HL-60 (cell line): ENCODE measurements at regions not wholly inside any gene's neighbourhood (a gene's known extent, or its start where the extent isn't known, plus 50 kb on each side); places are given as distances from the start of the nearest gene placed in this dataset.

Experiments used
- DNase-seq, 2 experiments: peaks; one replicate each; pipeline ENCODE4 v3.0.0-alpha.2; 2010 to 2020; ENCODE audit warnings: low read depth in 1 of 2, low spot score in 1 of 2
- H3K27ac ChIP-seq: fragments of 250-450 bp; sonication (Bioruptor Pico); replicated peaks from 2 replicates; pipeline ENCODE4 v1.5.1; 2020; ENCODE audit warnings: mild to moderate bottlenecking, moderate library complexity
- H3K27me3 ChIP-seq: fragments of 250-450 bp; sonication (Bioruptor Pico); 2 replicates; pipeline ENCODE4 v1.5.1; 2021; ENCODE audit warnings: mild to moderate bottlenecking, moderate library complexity; ENCODE audit not compliant: insufficient read depth, poor library complexity, severe bottlenecking
- H3K4me3 ChIP-seq: replicated peaks from 2 replicates; pipeline ENCODE4 v1.5.1; 2011; ENCODE audit warnings: mild to moderate bottlenecking, control low read depth, low read length; ENCODE audit not compliant: insufficient read depth
- GABPA ChIP-seq: IDR thresholded peaks from 2 replicates; pipeline ENCODE4 v1.6.1; 2012; ENCODE audit warnings: low read depth
- POLR2AphosphoS5 ChIP-seq: IDR thresholded peaks from 2 replicates; pipeline ENCODE4 v1.6.1; 2012; ENCODE audit warnings: low read depth
- SPI1 ChIP-seq: IDR thresholded peaks from 2 replicates; pipeline ENCODE4 v1.6.1; 2012; ENCODE audit warnings: low read depth, mild to moderate bottlenecking, borderline replicate concordance
- TF ChIP-seq, protein P1 (sequence below): IDR thresholded peaks from 2 replicates; pipeline ENCODE4 v1.6.1; 2012; ENCODE audit warnings: low read depth; ENCODE audit not compliant: insufficient replicate concordance
- TF ChIP-seq, protein P2 (sequence below): IDR thresholded peaks from one replicate; pipeline ENCODE4 v1.5.1; 2011; ENCODE audit warnings: low read length, control low read depth, inconsistent platforms; ENCODE audit not compliant: insufficient read depth

DNA sequence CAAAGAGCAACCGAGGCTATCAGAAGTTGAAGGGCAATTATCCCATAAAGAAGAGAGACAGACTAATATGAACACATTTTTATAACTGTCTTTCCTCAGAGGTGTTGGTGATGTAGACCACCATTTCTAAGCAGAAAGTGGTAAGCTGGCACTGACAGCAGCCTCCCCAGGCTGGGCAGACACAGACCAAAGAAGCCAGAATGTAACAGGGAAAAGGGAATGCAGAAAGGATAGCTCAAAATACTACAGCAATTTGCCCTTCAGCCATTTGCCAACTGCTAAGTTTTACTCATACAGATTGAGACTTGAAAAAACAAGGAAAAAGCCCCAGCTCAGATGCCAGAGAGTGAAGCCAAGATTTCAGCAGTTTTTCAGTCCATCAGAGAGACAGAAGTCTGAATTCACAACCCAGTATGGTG lies 73.5 kb upstream of the ABI3BP start:
- Histone ChIP-seq H3K27me3 (peaks cover 6% of the 10 kb centered on the region), H3K4me3 (no peak overlapping the region), H3K27ac (no peak overlapping the region)
- TF ChIP-seq, protein P1, sequence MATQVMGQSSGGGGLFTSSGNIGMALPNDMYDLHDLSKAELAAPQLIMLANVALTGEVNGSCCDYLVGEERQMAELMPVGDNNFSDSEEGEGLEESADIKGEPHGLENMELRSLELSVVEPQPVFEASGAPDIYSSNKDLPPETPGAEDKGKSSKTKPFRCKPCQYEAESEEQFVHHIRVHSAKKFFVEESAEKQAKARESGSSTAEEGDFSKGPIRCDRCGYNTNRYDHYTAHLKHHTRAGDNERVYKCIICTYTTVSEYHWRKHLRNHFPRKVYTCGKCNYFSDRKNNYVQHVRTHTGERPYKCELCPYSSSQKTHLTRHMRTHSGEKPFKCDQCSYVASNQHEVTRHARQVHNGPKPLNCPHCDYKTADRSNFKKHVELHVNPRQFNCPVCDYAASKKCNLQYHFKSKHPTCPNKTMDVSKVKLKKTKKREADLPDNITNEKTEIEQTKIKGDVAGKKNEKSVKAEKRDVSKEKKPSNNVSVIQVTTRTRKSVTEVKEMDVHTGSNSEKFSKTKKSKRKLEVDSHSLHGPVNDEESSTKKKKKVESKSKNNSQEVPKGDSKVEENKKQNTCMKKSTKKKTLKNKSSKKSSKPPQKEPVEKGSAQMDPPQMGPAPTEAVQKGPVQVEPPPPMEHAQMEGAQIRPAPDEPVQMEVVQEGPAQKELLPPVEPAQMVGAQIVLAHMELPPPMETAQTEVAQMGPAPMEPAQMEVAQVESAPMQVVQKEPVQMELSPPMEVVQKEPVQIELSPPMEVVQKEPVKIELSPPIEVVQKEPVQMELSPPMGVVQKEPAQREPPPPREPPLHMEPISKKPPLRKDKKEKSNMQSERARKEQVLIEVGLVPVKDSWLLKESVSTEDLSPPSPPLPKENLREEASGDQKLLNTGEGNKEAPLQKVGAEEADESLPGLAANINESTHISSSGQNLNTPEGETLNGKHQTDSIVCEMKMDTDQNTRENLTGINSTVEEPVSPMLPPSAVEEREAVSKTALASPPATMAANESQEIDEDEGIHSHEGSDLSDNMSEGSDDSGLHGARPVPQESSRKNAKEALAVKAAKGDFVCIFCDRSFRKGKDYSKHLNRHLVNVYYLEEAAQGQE: no peak
- TF ChIP-seq SPI1: no peak
- TF ChIP-seq POLR2AphosphoS5: no peak
- TF ChIP-seq, protein P2, sequence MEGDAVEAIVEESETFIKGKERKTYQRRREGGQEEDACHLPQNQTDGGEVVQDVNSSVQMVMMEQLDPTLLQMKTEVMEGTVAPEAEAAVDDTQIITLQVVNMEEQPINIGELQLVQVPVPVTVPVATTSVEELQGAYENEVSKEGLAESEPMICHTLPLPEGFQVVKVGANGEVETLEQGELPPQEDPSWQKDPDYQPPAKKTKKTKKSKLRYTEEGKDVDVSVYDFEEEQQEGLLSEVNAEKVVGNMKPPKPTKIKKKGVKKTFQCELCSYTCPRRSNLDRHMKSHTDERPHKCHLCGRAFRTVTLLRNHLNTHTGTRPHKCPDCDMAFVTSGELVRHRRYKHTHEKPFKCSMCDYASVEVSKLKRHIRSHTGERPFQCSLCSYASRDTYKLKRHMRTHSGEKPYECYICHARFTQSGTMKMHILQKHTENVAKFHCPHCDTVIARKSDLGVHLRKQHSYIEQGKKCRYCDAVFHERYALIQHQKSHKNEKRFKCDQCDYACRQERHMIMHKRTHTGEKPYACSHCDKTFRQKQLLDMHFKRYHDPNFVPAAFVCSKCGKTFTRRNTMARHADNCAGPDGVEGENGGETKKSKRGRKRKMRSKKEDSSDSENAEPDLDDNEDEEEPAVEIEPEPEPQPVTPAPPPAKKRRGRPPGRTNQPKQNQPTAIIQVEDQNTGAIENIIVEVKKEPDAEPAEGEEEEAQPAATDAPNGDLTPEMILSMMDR: no peak
- TF ChIP-seq GABPA: no peak
- DNase-seq: no peak

DNA sequence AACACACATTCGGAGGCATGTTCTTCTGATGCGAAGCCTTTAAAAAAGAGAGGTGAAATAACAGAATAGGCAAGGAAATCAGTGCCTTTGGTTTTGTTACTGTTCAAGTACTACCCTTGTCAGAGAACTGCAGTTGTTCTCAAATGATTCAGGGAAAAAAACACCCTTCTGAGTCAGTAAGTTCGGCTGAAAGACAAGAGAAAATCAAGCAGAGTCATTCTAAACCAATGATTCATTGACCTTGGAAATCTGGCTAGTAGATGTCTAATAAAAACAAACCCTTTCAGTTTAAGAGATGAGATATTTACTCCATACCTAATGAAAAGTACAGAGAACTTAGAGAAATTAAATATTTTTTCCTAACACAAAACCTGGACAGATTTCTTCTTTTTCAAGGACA lies 72.7 kb upstream of the ABI3BP start:
- Histone ChIP-seq H3K27me3 (peaks cover 6% of the 10 kb centered on the region), H3K4me3 (no peak overlapping the region), H3K27ac (no peak overlapping the region)
- TF ChIP-seq POLR2AphosphoS5 (no peak), SPI1 (no peak), GABPA (no peak)
- TF ChIP-seq, protein P1: no peak
- TF ChIP-seq, protein P2: no peak
- DNase-seq: no peak

DNA sequence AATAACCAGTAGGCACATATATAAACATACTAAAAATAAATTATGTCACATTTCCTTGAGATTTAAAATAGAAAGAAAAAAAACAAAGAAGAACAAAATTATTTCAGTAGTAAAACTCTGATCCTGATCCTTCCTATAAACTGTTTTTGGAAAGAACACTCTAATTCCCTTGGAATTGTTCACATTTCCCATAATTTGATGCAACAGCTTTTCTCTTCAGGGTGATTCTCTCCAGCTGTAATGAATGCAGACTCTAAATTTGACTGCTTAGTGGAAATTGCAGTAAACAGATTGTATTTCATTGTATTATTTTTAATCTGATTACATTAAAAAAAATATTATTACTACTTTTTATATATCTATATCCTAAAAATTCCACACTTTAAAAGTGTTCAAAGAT lies 70.2 kb upstream of the ABI3BP start:
- no peak overlapping the region for H3K27ac ChIP-seq
- TF ChIP-seq POLR2AphosphoS5: no peak
- TF ChIP-seq, protein P1: no peak
- DNase-seq: no peak
- H3K27me3 ChIP-seq: peaks cover 6% of the 10 kb centered on the region
- no peak overlapping the region for H3K4me3 ChIP-seq

DNA sequence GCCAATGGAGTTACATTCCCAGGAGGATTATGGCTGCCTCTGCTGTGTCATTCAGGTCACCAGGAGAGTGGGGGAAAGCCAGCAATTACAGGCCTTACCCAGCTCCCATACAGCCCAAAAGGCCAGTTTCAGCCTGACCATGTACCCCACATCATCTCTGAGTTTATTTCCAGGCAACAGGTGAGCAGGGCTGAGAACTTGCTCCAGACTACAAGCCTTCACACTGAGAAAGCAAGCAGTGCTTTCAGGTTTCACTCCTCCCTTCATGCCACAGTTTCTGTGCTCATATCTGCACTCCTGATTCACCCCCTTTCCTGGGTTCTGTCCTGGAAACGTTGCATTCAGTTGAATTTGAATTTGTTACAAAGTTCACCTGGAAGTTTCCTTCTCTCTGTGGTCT lies 68.1 kb upstream of the ABI3BP start:
- TF ChIP-seq GABPA: no peak
- no peak for TF ChIP-seq SPI1
- TF ChIP-seq POLR2AphosphoS5: no peak
- TF ChIP-seq, protein P2: no peak
- TF ChIP-seq, protein P1: no peak
- Histone ChIP-seq H3K27ac (no peak overlapping the region), H3K4me3 (no peak overlapping the region), H3K27me3 (peaks cover 6% of the 10 kb centered on the region)
- no peak for DNase-seq
